K562 (cell line): ENCODE measurements at regions not wholly inside any gene's neighbourhood (a gene's known extent, or its start where the extent isn't known, plus 50 kb on each side); places are given as distances from the start of the nearest gene placed in this dataset.

Source experiments
- ATAC-seq: fragments of 200-7000 bp; cut with Tn5 transposase; 3 replicates; pipeline ENCODE4 v1.9.1; 2020; ENCODE audit warnings: moderate library complexity
- BruUV-seq: library from RNA; stranded (reverse); fragments of 400-500 nt; replicated peaks from 2 replicates; lab custom pipeline; 2021; lab: Mats Ljungman, UMichigan
- CTCF ChIA-PET: fragments of 300-600 bp; formaldehyde crosslinking; extraction: SDS; loops from one replicate; lab custom pipeline; 2021; ENCODE audit warnings: low intra/inter-chr PET ratio; lab: Yijun Ruan, JAX
- POLR2A ChIA-PET: fragments of 300-600, 350-650 bp; sonication (Branson Sonifier 250); formaldehyde crosslinking; extraction: SDS; loops from one replicate; lab custom pipeline; 2021; ENCODE audit warnings: antibody characterized with exemption, inconsistent platforms; lab: Yijun Ruan, JAX
- DNase-seq, 4 experiments: peaks; one replicate each; pipeline versions ENCODE4 v3.0.0 to v3.0.0-alpha.2; 2011 to 2018; ENCODE audit warnings: low spot score in 3 of 4, mixed read lengths in 3 of 4; ENCODE audit errors: extremely low read depth in 1 of 4
- FAIRE-seq: peaks from 2 replicates; lab custom pipeline; 2011; peaks lifted over from hg19 to GRCh38; lab: Jason Lieb, UNC
- H2AFZ ChIP-seq: 2 replicates; pipeline ENCODE4 v1.6.0; 2011; ENCODE audit warnings: low read depth, low read length, control low read depth, inconsistent platforms
- H3K27ac ChIP-seq: fragments of 200-600 bp; 3 replicates; pipeline ENCODE4 v1.8.0; 2011; ENCODE audit warnings: low read depth, mild to moderate bottlenecking, control low read depth, inconsistent platforms, low read length, moderate library complexity, mixed read lengths; ENCODE audit errors: extremely low read depth
- H3K27me3 ChIP-seq, 2 experiments: fragments of 300-600 bp in 1 of 2; 2 replicates in 1 of 2; 3 replicates in 1 of 2; pipeline versions ENCODE4 v1.6.0 to v1.8.0; 2011; ENCODE audit warnings: inconsistent platforms in 2 of 2, low read length in 2 of 2, mild to moderate bottlenecking in 1 of 2, mixed read lengths in 1 of 2, moderate library complexity in 1 of 2; ENCODE audit not compliant: control insufficient read depth in 2 of 2, insufficient read depth in 2 of 2
- H3K36me3 ChIP-seq: fragments of 300-600 bp; 3 replicates; pipeline ENCODE4 v1.8.0; 2011; ENCODE audit warnings: mild to moderate bottlenecking, low read length, inconsistent platforms; ENCODE audit not compliant: control insufficient read depth, insufficient read depth
- H3K4me1 ChIP-seq, 2 experiments: fragments of 200-600 bp in 1 of 2; replicated peaks in 1 of 2; 2 replicates in 1 of 2; 3 replicates in 1 of 2; pipeline versions ENCODE4 v1.5.1 to v1.8.0; 2011; ENCODE audit warnings: inconsistent platforms in 2 of 2, low read length in 2 of 2, mild to moderate bottlenecking in 1 of 2, mixed read lengths in 1 of 2, moderate library complexity in 1 of 2; ENCODE audit not compliant: control insufficient read depth in 2 of 2, insufficient read depth in 2 of 2
- H3K4me2 ChIP-seq: 2 replicates; pipeline ENCODE4 v1.6.1; 2011; ENCODE audit warnings: low read length, control low read depth, inconsistent platforms, mixed read lengths; ENCODE audit not compliant: insufficient read depth
- H3K4me3 ChIP-seq: fragments of 200-600 bp; sonication (generic), shearing (Covaris generic); 2 replicates; pipeline ENCODE4 v1.5.1; 2016; ENCODE audit warnings: control low read depth, inconsistent platforms
- H3K79me2 ChIP-seq: fragments of 200-600 bp; 3 replicates; pipeline ENCODE4 v1.8.0; 2011; ENCODE audit warnings: low read length, inconsistent platforms; ENCODE audit not compliant: control insufficient read depth, insufficient read depth
- H3K9ac ChIP-seq, 2 experiments: 2 replicates each; pipeline versions ENCODE4 v1.6.0 to v1.6.1; 2011; ENCODE audit warnings: low read depth in 2 of 2, low read length in 2 of 2, control low read depth in 1 of 2, inconsistent platforms in 1 of 2, mild to moderate bottlenecking in 1 of 2, mixed read lengths in 1 of 2; ENCODE audit not compliant: insufficient read depth in 1 of 2
- H3K9me1 ChIP-seq: one replicate; pipeline ENCODE4 v1.6.0; 2011; ENCODE audit warnings: inconsistent platforms, mild to moderate bottlenecking, low read length, moderate library complexity; ENCODE audit not compliant: control insufficient read depth, insufficient read depth
- H3K9me3 ChIP-seq: replicated peaks from 2 replicates; pipeline ENCODE4 v1.5.1; 2011; ENCODE audit warnings: low read depth, low read length, inconsistent platforms; ENCODE audit not compliant: control insufficient read depth, insufficient read depth
- H4K20me1 ChIP-seq: replicated peaks from 2 replicates; pipeline ENCODE4 v1.6.1; 2011; ENCODE audit warnings: low read length, inconsistent platforms, mixed read lengths; ENCODE audit not compliant: control insufficient read depth, insufficient read depth
- ARID2 ChIP-seq: fragments of 450-650 bp; IDR thresholded peaks from 2 replicates; pipeline ENCODE4 v1.6.1; 2017; ENCODE audit warnings: antibody characterized with exemption, mild to moderate bottlenecking
- CHD1 ChIP-seq: fragments of 200-600 bp; sonication (generic); IDR thresholded peaks from one replicate; pipeline ENCODE4 v1.6.1; 2012; ENCODE audit warnings: mild to moderate bottlenecking, moderate library complexity, low read length, inconsistent platforms
- CREBBP ChIP-seq: IDR thresholded peaks from one replicate; pipeline ENCODE4 v1.6.1; 2012; ENCODE audit warnings: low read depth, mild to moderate bottlenecking, control low read depth, inconsistent platforms, low read length
- HEY1 ChIP-seq: fragments of 250-450 bp; sonication (Bioruptor Pico); IDR thresholded peaks from 2 replicates; pipeline ENCODE4 v1.5.0; 2020; ENCODE audit warnings: mild to moderate bottlenecking, moderate library complexity, borderline replicate concordance
- SAFB ChIP-seq: fragments of 200-400 bp; formaldehyde crosslinking; IDR thresholded peaks from 2 replicates; pipeline ENCODE4 v1.6.1; 2017; ENCODE audit warnings: low read depth, low read length, borderline replicate concordance
- SETDB1 ChIP-seq: IDR thresholded peaks from one replicate; pipeline ENCODE4 v1.6.1; 2012; ENCODE audit warnings: low read length, control low read depth, inconsistent platforms
- SREBF1 ChIP-seq: fragments of 150-350 bp; IDR thresholded peaks from 2 replicates; pipeline ENCODE4 v1.6.1; 2014; ENCODE audit warnings: antibody characterized with exemption, low read depth, low read length, borderline replicate concordance
- ZFPM2 ChIP-seq: fragments of 250-450 bp; sonication (Bioruptor Pico); IDR thresholded peaks from 2 replicates; pipeline ENCODE4 v1.5.1; 2022; ENCODE audit warnings: mild to moderate bottlenecking
- ZNF165 ChIP-seq: fragments of 250-450 bp; sonication (Bioruptor Pico); IDR thresholded peaks from 2 replicates; pipeline ENCODE4 v1.4.0; 2020; ENCODE audit warnings: borderline replicate concordance
- ZNF324 ChIP-seq: fragments of 250-450 bp; sonication (Bioruptor Pico); IDR thresholded peaks from 2 replicates; pipeline ENCODE4 v1.4.0; 2020; ENCODE audit warnings: mild to moderate bottlenecking
- ZNF695 ChIP-seq: fragments of 450-650 bp; formaldehyde crosslinking; IDR thresholded peaks from 2 replicates; pipeline ENCODE4 v1.4.0; 2020; ENCODE audit warnings: mild to moderate bottlenecking, moderate library complexity
- WGBS: fragments of 100-300 bp; shearing (Covaris generic); methylation state at CpG from one replicate; pipeline ENCODE4 v1.1.6; 2016; ENCODE audit warnings: low coverage, mixed read lengths; ENCODE audit not compliant: insufficient coverage; ENCODE audit errors: missing lambda C conversion rate; 5-methylcytosine and 5-hydroxymethylcytosine counted together
- in situ Hi-C: fragments of 300-500 bp; cut with MboI; formaldehyde crosslinking; loops from 4 replicates; pipeline ENCODE4 v1.15.0; 2018; ENCODE audit warnings: inconsistent platforms, mixed read lengths
- intact Hi-C: fragments of 100-400 bp; cut with micrococcal nuclease; formaldehyde crosslinking; loops from 2 replicates; pipeline ENCODE4 v1.14.2; 2022
- TF ChIP-seq, protein P1 (sequence below), 2 experiments: IDR thresholded peaks; 2 replicates each; pipeline ENCODE4 v1.6.1; 2012; ENCODE audit warnings: improper control_type of control experiment in 2 of 2, low read depth in 2 of 2, low read length in 2 of 2, borderline replicate concordance in 1 of 2
- TF ChIP-seq, protein P2 (sequence below): fragments of 200-400 bp; formaldehyde crosslinking; IDR thresholded peaks from 2 replicates; pipeline ENCODE4 v1.6.1; 2017; ENCODE audit warnings: mild to moderate bottlenecking, low read depth, low read length, moderate library complexity
- TF ChIP-seq, protein P3 (sequence below): fragments of 450-650 bp; IDR thresholded peaks from 2 replicates; pipeline ENCODE4 v1.6.1; 2018; ENCODE audit warnings: mild to moderate bottlenecking, low read depth; ENCODE audit not compliant: partially characterized antibody

DNA sequence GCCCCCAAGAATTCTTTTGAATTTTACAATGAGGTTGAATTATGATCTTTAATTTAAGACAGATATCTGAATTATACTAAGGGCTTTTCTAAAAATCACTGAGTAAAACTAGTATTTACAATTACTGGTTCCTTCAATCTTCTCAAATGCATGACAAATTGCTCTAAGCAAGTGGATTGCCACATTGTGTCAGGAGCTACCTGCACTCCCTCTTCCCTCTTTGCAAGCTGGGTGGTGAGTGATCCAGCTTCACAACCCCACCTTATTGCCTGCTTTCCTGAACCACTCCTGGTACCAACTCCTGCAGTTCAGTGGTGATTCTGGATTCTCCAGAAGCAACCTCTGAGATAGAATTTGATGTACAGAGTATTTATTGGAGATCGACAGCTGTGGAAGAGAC lies 49.9 kb upstream of the SERP2 start:
- H3K9me1 ChIP-seq, result no peaks in the 10 kb centered on the region
- H3K36me3 ChIP-seq, result no peaks in the 10 kb centered on the region
- ChIA-PET CTCF (no interaction called here), POLR2A (interaction anchor here (1.1 to 1.6 kb wide), 2 partner anchors 14 to 111 kb away, joined by 3 to 6 read pairs; no protein-coding TSS in a partner anchor)
- TF ChIP-seq CHD1 (no peak), CREBBP (no peak), SAFB (no peak), ZNF165 (CRISPR knock-in tag) (no peak), SETDB1 (no peak), ZNF324 (no peak), ZFPM2 (CRISPR knock-in tag) (no peak), SREBF1 (no peak), ZNF695 (CRISPR knock-in tag) (no peak), ARID2 (no peak), HEY1 (CRISPR knock-in tag) (no peak)
- TF ChIP-seq, protein P1, sequence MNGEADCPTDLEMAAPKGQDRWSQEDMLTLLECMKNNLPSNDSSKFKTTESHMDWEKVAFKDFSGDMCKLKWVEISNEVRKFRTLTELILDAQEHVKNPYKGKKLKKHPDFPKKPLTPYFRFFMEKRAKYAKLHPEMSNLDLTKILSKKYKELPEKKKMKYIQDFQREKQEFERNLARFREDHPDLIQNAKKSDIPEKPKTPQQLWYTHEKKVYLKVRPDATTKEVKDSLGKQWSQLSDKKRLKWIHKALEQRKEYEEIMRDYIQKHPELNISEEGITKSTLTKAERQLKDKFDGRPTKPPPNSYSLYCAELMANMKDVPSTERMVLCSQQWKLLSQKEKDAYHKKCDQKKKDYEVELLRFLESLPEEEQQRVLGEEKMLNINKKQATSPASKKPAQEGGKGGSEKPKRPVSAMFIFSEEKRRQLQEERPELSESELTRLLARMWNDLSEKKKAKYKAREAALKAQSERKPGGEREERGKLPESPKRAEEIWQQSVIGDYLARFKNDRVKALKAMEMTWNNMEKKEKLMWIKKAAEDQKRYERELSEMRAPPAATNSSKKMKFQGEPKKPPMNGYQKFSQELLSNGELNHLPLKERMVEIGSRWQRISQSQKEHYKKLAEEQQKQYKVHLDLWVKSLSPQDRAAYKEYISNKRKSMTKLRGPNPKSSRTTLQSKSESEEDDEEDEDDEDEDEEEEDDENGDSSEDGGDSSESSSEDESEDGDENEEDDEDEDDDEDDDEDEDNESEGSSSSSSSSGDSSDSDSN (IDR thresholded peaks at IDR 0.05; ENCODE audit: borderline replicate concordance in 1 of 2, low read depth in 2 of 2, low read length in 2 of 2), result no peak
- TF ChIP-seq, protein P2, sequence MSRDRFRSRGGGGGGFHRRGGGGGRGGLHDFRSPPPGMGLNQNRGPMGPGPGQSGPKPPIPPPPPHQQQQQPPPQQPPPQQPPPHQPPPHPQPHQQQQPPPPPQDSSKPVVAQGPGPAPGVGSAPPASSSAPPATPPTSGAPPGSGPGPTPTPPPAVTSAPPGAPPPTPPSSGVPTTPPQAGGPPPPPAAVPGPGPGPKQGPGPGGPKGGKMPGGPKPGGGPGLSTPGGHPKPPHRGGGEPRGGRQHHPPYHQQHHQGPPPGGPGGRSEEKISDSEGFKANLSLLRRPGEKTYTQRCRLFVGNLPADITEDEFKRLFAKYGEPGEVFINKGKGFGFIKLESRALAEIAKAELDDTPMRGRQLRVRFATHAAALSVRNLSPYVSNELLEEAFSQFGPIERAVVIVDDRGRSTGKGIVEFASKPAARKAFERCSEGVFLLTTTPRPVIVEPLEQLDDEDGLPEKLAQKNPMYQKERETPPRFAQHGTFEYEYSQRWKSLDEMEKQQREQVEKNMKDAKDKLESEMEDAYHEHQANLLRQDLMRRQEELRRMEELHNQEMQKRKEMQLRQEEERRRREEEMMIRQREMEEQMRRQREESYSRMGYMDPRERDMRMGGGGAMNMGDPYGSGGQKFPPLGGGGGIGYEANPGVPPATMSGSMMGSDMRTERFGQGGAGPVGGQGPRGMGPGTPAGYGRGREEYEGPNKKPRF, result no peak
- TF ChIP-seq, protein P3, sequence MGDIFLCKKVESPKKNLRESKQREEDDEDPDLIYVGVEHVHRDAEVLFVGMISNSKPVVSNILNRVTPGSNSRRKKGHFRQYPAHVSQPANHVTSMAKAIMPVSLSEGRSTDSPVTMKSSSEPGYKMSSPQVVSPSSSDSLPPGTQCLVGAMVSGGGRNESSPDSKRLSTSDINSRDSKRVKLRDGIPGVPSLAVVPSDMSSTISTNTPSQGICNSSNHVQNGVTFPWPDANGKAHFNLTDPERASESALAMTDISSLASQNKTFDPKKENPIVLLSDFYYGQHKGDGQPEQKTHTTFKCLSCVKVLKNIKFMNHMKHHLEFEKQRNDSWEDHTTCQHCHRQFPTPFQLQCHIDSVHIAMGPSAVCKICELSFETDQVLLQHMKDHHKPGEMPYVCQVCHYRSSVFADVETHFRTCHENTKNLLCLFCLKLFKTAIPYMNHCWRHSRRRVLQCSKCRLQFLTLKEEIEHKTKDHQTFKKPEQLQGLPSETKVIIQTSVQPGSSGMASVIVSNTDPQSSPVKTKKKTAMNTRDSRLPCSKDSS, result no peak
- DNase-seq (no peak), FAIRE-seq (no peak), ATAC-seq (no peak)
- intact Hi-C loops, result no loop called here
- no peaks in the 10 kb centered on the region for H3K79me2 ChIP-seq
- H3K4me3 ChIP-seq, result no peak overlapping the region
- peaks cover 0 to 2% of the 10 kb centered on the region in 2 experiments; a peak in 1 of 5 replicates for H3K4me1 ChIP-seq
- in situ Hi-C loops, result no loop called here
- H2AFZ ChIP-seq, result no peak overlapping the region
- BruUV-seq, result no TSS peak
- 0% methylated on average over 1 of the region's 1 CpG for WGBS
- no peak overlapping the region for H3K4me2 ChIP-seq
- H3K27ac ChIP-seq, result no peak overlapping the region
- no peaks in the 10 kb centered on the region for H4K20me1 ChIP-seq
- no peak overlapping the region for H3K9ac ChIP-seq
- no peaks in the 10 kb centered on the region for H3K9me3 ChIP-seq
- H3K27me3 ChIP-seq, result no peaks in the 10 kb centered on the region
